IMR-90 (cell line): ENCODE measurements at regions not wholly inside any gene's neighbourhood (a gene's known extent, or its start where the extent isn't known, plus 50 kb on each side); places are given as distances from the start of the nearest gene placed in this dataset.

ENCODE experiments used
- BHLHE40 ChIP-seq: fragments of 150-350 bp; IDR thresholded peaks from 2 replicates; pipeline ENCODE4 v1.6.1; 2016; ENCODE audit warnings: mild to moderate bottlenecking, low read depth, low read length
- CEBPB ChIP-seq: IDR thresholded peaks from 2 replicates; pipeline ENCODE4 v1.6.1; 2012; ENCODE audit warnings: low read depth, low read length, improper control_type of control experiment
- CHD1 ChIP-seq: IDR thresholded peaks from 2 replicates; pipeline ENCODE4 v1.6.1; 2012; ENCODE audit warnings: low read depth, low read length, improper control_type of control experiment
- FOS ChIP-seq: fragments of 150-350 bp; IDR thresholded peaks from 2 replicates; pipeline ENCODE4 v1.6.1; 2016; ENCODE audit warnings: low read depth, low read length
- MAFK ChIP-seq: IDR thresholded peaks from 2 replicates; pipeline ENCODE4 v1.6.1; 2012; ENCODE audit warnings: low read depth, low read length, improper control_type of control experiment
- MXI1 ChIP-seq: IDR thresholded peaks from 2 replicates; pipeline ENCODE4 v1.6.1; 2012; ENCODE audit warnings: low read depth, mild to moderate bottlenecking, low read length, moderate library complexity, borderline replicate concordance
- POLR2A ChIP-seq: IDR thresholded peaks from 2 replicates; pipeline ENCODE4 v1.6.1; 2012; ENCODE audit warnings: mild to moderate bottlenecking, low read depth, low read length
- RFX5 ChIP-seq: IDR thresholded peaks from 2 replicates; pipeline ENCODE4 v1.8.0; 2012; ENCODE audit warnings: low read depth, mild to moderate bottlenecking, low read length, moderate library complexity
- SMC3 ChIP-seq: fragments of 150-350 bp; IDR thresholded peaks from 2 replicates; pipeline ENCODE4 v1.6.1; 2016; ENCODE audit warnings: low read depth, mild to moderate bottlenecking, antibody characterized with exemption, low read length, moderate library complexity
- TF ChIP-seq, protein P1 (sequence below): conservative IDR thresholded peaks from 2 replicates; pipeline ENCODE4 v1.5.1; 2012; ENCODE audit warnings: mild to moderate bottlenecking, low read depth, low read length, improper control_type of control experiment

DNA sequence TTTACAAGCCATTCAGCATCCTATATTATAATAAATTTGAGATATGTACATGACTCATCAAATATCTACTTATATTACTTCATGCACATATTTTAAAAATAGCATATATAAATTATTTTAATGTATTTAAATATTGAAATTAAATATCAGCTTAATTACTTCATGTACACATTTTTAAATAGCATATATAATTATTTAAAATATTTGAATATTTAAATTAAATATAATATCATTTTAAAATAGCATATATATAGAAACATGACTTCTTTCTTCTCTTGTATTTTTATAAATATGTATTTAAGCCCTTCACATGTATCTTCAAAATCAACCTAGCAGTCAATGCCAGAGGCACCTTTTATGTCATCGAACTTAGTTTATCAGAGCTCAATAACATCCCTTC lies 298.8 kb upstream of the DSEL start:
- TF ChIP-seq, protein P1, sequence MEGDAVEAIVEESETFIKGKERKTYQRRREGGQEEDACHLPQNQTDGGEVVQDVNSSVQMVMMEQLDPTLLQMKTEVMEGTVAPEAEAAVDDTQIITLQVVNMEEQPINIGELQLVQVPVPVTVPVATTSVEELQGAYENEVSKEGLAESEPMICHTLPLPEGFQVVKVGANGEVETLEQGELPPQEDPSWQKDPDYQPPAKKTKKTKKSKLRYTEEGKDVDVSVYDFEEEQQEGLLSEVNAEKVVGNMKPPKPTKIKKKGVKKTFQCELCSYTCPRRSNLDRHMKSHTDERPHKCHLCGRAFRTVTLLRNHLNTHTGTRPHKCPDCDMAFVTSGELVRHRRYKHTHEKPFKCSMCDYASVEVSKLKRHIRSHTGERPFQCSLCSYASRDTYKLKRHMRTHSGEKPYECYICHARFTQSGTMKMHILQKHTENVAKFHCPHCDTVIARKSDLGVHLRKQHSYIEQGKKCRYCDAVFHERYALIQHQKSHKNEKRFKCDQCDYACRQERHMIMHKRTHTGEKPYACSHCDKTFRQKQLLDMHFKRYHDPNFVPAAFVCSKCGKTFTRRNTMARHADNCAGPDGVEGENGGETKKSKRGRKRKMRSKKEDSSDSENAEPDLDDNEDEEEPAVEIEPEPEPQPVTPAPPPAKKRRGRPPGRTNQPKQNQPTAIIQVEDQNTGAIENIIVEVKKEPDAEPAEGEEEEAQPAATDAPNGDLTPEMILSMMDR, result no peak
- no peak for TF ChIP-seq CEBPB
- TF ChIP-seq POLR2A, result no peak
- TF ChIP-seq BHLHE40, result no peak
- TF ChIP-seq CHD1, result no peak
- no peak for TF ChIP-seq SMC3
- no peak for TF ChIP-seq MAFK
- no peak for TF ChIP-seq FOS
- no peak for TF ChIP-seq RFX5
- TF ChIP-seq MXI1, result no peak
